ENCODE measurements at regions not wholly inside any gene's neighbourhood (a gene's known extent, or its start where the extent isn't known, plus 50 kb on each side); places are given as distances from the start of the nearest gene placed in this dataset.

- TF ChIP-seq GLIS3 (CRISPR knock-in tag; IDR thresholded peaks at IDR 0.05) (no peak), RARB (CRISPR knock-in tag; IDR thresholded peaks at IDR 0.05) (no peak), ZNF70 (CRISPR knock-in tag; IDR thresholded peaks at IDR 0.05) (no peak), ZFP3 (CRISPR knock-in tag; IDR thresholded peaks at IDR 0.05) (no peak), PPARA (CRISPR knock-in tag; IDR thresholded peaks at IDR 0.05; ENCODE audit: borderline replicate concordance) (no peak), ZC3H10 (CRISPR knock-in tag; IDR thresholded peaks at IDR 0.05) (no peak), ARNTL (CRISPR knock-in tag; IDR thresholded peaks at IDR 0.05; ENCODE audit: borderline replicate concordance, low read depth) (no peak), PATZ1 (CRISPR knock-in tag; IDR thresholded peaks at IDR 0.05; ENCODE audit: borderline replicate concordance) (no peak), BACH2 (CRISPR knock-in tag; IDR thresholded peaks at IDR 0.05; ENCODE audit: borderline replicate concordance) (no peak), CSDC2 (CRISPR knock-in tag; IDR thresholded peaks at IDR 0.05) (no peak), CREB5 (CRISPR knock-in tag; IDR thresholded peaks at IDR 0.05; ENCODE audit: low read depth) (no peak), SNAI2 (CRISPR knock-in tag; IDR thresholded peaks at IDR 0.05) (no peak)
- TF ChIP-seq, protein P1, sequence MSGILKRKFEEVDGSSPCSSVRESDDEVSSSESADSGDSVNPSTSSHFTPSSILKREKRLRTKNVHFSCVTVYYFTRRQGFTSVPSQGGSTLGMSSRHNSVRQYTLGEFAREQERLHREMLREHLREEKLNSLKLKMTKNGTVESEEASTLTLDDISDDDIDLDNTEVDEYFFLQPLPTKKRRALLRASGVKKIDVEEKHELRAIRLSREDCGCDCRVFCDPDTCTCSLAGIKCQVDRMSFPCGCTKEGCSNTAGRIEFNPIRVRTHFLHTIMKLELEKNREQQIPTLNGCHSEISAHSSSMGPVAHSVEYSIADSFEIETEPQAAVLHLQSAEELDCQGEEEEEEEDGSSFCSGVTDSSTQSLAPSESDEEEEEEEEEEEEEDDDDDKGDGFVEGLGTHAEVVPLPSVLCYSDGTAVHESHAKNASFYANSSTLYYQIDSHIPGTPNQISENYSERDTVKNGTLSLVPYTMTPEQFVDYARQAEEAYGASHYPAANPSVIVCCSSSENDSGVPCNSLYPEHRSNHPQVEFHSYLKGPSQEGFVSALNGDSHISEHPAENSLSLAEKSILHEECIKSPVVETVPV (CRISPR knock-in tag; IDR thresholded peaks at IDR 0.05) = no peak
These were observed 233.4 kb downstream of the MTX2 start for GRCh38 chr2:176502619-176503018.
